Activated CD8-positive, alpha-beta memory T cell treated with anti-CD3 and anti-CD28 coated beads, Interleukin-2, amount 10 ng/mL, durations not matched to agents 7 days and 5 days (primary cell): ENCODE measurements at regions not wholly inside any gene's neighbourhood (a gene's known extent, or its start where the extent isn't known, plus 50 kb on each side); places are given as distances from the start of the nearest gene placed in this dataset. TPM values are rescaled to one million over a fixed set of nuclear protein-coding genes. Genes with fewer than 3 reads are reported as not detected.

Source experiments
- microRNA-seq: library from miRNA; unstranded; fragments of <30 nt; microRNA quantifications from one replicate; pipeline ENCODE4 v1.2.0, GENCODE V29; 2022

Small RNA genes lying in the stretch of these regions (microRNA-seq; reads per million reads assigned to microRNA genes)
- gene MIR147A = not detected
